SKM-1 (cell line): ENCODE measurements at regions not wholly inside any gene's neighbourhood (a gene's known extent, or its start where the extent isn't known, plus 50 kb on each side); places are given as distances from the start of the nearest gene placed in this dataset.

Experiments used
- DNase-seq: peaks from one replicate; lab custom pipeline; 2025; ENCODE audit not compliant: unreplicated experiment; lab: John Stamatoyannopoulos, UW

DNA sequence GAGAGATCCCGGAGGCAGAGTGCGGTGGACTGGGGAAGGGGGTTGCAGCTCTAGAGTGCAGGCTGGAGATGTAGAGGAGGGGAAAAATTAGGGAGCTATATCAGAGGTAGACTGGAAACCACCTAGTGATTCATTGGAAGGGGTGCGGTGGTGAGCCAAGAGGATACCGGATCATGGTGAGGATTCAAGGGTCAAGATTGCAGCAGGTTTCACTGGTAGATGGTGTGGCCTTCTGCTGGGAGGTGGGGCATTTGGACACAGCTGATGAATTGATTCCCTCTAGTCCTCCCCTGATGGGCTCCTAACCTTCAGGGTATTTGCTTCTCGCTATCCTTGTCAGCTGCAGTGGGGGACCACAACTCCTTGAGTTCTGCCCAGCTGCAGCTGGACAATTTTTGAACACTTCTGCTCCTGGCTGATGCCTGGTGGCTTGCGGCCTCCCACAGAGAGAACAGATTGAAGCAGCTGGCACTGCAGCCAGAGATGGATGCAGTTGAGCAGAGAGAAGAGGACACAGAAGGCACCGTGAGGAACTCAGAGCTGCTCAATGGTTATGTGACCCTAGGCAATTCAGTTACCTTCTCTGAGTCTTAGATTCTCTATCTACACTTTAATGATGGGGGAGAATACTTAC, 134.4 kb upstream of the ABCA1 start:
- no peak for DNase-seq

- DNase-seq = no peak
Observed at GRCh38 chr9:105064248-105065097, 136.5 kb upstream of the ABCA1 start.

GRCh38 chr9:105065098-105066088, 137.4 kb upstream of the ABCA1 start:
- DNase-seq = no peak

- DNase-seq = peak; percentile 13
Observed at GRCh38 chr9:105066275-105066865, 138.4 kb upstream of the ABCA1 start.

DNA sequence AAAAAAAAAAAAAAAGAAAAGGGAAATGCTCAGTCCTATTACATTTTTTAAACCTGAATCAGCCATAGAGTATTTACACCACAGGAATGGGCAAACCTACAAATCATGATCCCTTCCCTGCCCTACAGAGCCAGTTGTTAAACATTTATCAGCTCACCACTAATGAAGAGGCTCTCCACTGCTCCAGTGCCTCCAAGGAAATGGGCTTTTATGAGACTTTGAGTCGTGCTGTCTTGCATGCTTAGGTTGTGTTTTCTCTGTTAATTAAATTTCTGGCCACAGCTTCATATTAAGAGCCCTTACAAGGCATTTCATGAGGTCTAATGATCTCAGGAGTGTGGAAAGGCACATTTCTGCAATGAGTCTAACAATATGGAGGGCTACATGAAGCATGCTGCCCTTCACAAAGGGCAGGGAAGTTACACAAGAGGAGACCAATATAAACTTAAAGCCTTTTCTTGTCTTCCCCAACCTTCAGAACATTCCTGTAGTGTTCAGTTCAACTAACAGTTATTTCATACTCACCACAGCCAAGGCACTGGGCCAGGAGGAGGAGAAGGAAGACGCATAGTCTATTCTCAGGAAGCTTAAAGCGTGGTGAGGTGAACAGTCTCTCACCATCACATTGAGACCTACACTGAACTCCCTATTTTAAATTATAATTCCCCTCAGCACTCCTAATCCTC, 140.1 kb upstream of the ABCA1 start:
- no peak for DNase-seq

- DNase-seq = no peak
Observed at GRCh38 chr9:105069285-105069684, 141.3 kb upstream of the ABCA1 start.

- no peak for DNase-seq
Observed at GRCh38 chr9:105069696-105070095, 141.7 kb upstream of the ABCA1 start.

GRCh38 chr9:105070176-105070575, 142.2 kb upstream of the ABCA1 start:
- DNase-seq = no peak

GRCh38 chr9:105072476-105072875, 144.5 kb upstream of the ABCA1 start:
- DNase-seq = no peak

- no peak for DNase-seq
Observed at GRCh38 chr9:105073147-105073546, 145.2 kb upstream of the ABCA1 start.

DNA sequence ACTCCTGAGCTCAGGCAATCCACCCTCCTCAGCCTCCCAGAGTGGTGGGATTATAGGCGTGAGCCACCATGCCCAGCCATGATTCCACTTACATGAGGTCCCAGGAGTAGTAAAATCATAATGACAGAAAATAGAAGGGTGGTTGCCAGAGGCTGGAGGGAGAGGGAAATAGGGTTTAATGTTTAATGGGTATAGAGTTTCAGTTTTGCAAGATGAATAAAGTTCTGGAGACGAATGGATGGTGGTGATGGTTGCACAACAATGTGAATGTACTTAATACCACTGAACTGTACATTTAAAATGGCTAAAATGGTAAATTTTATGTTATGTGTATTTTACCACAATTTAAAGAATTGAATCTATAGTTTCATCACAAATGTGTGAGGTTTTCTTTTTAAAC, 146.5 kb upstream of the ABCA1 start:
- DNase-seq = no peak

DNA sequence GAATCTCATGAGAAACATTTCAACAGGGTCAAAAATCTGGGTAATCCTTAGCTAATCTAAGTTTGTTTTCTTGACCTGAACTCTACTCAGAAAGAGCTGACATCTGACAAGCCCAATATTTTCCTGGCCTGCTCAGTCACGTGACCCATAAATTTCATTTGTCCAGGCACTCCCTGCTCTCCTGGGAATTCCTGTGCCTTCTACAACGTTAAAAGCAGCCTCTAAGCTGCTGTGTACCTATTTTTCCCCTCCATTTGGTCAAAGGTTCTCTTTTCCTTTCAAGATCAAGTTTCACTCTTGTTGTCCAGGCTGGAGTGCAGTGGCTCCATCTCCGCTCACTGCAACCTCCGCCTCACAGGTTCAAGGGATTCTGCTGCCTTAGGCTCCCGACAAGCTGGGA, 148.8 kb upstream of the ABCA1 start:
- no peak for DNase-seq

DNA sequence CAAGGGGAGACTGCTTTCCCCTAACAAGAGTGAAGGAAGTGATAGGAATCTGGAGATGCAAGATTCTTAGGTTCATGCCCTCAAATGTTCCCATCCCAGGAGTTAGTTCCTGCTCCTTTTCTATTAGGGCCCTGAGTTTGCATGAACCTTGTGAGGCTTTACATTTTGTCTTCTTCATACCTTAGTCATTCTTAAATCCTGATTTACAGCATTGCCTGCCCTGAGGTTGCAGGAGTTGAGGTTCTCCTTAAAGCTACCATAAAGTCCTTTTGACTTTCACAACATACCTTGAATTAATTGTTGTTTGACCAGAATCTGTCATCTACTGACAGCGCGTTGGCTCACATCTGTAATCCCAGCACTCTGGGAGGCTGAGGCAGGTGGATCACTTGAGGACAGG, 151.5 kb upstream of the ABCA1 start:
- DNase-seq = no peak

- no peak for DNase-seq
Observed at GRCh38 chr9:105082843-105083242, 154.9 kb upstream of the ABCA1 start.

DNA sequence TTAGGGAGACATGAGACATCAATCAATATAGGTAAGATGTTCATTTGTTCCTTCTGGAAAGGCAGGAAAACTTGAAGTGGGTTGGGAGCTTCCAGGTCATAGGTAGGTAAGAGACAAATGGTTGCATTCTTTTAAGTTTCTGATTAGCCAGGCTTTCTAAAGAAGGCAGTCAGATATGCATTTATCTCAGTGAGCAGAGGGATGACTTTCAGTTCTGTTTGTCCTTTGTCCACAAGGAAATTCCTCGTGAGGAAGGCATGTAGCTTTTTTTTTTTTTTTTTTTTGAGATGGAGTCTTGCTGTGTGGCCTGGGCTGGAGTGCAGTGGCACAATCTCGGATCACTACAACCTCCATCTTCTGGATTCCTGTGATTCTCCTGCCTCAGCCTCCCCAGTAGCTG, 155.3 kb upstream of the ABCA1 start:
- DNase-seq = no peak

DNA sequence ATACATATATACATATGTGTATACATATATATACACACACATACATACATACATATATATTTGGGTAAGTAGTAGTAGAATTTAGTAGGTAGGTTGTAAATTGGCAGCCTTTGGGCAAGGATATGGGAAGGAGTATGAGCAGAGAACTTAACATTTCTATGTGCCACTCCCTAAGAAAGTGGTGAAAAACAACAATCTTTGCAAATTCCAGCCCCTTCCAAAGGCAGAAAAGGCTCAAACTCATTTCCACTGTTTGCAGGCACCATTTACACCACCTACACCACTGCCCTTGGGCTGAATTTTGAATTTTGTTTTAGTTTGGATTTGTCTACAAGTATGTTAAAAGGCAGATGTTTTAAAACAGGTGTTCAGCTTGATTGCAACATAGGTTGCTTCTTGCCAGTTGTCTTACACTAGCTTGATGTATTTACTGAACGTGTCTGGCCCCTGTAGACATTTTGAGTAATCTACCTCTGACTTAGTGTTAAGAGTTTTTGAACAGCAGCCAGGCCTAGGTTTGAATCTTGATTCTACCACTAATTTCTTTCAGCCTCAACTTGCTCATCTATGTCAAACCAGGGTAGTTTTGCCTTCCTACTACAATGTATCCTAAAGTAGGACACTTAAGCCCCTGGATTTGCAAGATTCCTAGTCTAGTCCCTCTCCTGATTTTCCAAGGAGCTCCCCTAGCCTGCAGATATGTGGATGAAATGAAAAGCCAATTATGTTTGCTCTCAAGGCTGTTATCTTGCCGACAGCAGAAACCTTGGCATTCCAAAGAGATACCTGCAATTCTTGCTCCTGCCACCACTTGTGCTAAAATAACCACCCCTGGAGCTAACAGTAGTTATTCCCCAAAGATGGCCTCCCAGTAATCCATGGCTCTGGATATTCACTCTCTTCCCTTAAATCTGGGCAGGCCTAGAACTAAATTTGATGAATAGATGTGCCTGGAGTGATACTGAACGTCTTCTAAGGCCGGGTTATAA, 156.2 kb upstream of the SLC44A1 start:
- no peak for DNase-seq

GRCh38 chr9:105089874-105090273, 154.6 kb upstream of the SLC44A1 start:
- DNase-seq = no peak

GRCh38 chr9:105091004-105091640, 153.3 kb upstream of the SLC44A1 start:
- DNase-seq = no peak

GRCh38 chr9:105093685-105094084, 150.8 kb upstream of the SLC44A1 start:
- DNase-seq = no peak
